Tibial nerve (tissue), 3 donors: ENCODE measurements at regions not wholly inside any gene's neighbourhood (a gene's known extent, or its start where the extent isn't known, plus 50 kb on each side); places are given as distances from the start of the nearest gene placed in this dataset.

ENCODE experiments used
- POLR2A ChIP-seq, 2 donors: fragments of 450-650 bp; IDR thresholded peaks; one replicate each; pipeline ENCODE4 v1.6.1; 2017; ENCODE audit warnings: antibody characterized with exemption in 2 of 2, mild to moderate bottlenecking in 2 of 2, moderate library complexity in 2 of 2
- TF ChIP-seq, protein P1 (sequence below), 5 experiments: fragments of 200-600 bp in 3 of 5; fragments of 450-650 bp in 2 of 5; sonication (generic) in 3 of 5; IDR thresholded peaks; one replicate each; pipeline ENCODE4 v1.5.1; 2016 to 2019; ENCODE audit warnings: antibody characterized with exemption in 5 of 5, mild to moderate bottlenecking in 3 of 5, moderate library complexity in 2 of 5

DNA sequence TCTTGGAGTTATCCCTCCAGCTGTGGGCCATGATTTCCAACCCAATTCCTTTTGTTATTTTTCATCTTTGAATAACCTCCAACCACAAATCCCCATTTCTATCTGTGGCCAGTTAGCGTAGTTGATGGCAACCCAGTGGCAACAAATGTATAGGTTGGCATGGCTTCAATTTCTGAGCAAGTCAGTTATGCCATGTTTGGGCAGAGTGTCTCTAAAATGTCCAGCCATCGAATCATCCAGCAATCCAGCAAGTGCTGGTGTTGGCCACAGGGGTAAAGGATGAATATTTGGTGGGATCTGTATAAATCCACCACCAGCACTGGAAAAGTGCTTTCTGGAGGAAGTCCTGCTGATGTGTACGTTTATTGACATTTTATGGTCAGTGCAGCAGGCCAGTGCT lies 233.3 kb downstream of the MYLK4 start:
- TF ChIP-seq POLR2A (IDR thresholded peaks at IDR 0.05) = no peak
- TF ChIP-seq, protein P1, sequence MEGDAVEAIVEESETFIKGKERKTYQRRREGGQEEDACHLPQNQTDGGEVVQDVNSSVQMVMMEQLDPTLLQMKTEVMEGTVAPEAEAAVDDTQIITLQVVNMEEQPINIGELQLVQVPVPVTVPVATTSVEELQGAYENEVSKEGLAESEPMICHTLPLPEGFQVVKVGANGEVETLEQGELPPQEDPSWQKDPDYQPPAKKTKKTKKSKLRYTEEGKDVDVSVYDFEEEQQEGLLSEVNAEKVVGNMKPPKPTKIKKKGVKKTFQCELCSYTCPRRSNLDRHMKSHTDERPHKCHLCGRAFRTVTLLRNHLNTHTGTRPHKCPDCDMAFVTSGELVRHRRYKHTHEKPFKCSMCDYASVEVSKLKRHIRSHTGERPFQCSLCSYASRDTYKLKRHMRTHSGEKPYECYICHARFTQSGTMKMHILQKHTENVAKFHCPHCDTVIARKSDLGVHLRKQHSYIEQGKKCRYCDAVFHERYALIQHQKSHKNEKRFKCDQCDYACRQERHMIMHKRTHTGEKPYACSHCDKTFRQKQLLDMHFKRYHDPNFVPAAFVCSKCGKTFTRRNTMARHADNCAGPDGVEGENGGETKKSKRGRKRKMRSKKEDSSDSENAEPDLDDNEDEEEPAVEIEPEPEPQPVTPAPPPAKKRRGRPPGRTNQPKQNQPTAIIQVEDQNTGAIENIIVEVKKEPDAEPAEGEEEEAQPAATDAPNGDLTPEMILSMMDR (IDR thresholded peaks at IDR 0.05) = no peak
